ENCODE measurements at regions not wholly inside any gene's neighbourhood (a gene's known extent, or its start where the extent isn't known, plus 50 kb on each side); places are given as distances from the start of the nearest gene placed in this dataset.

- Histone ChIP-seq H3K4me1 (no peaks in the 10 kb centered on the region), H3K36me3 (no peaks in the 10 kb centered on the region), H3K27me3 (peaks cover 8% of the 10 kb centered on the region), H3K9me3 (no peaks in the 10 kb centered on the region), H3K4me3 (no peak overlapping the region), H3K27ac (no peak overlapping the region)
- TF ChIP-seq CTCF (IDR thresholded peaks at IDR 0.05) = no peak
- intact Hi-C loops (cut with DNase I) = no loop called here
- DNase-seq = no peak
- no peak for ATAC-seq
Measured at GRCh38 chr22:22128440-22128839, 116.1 kb upstream of the VPREB1 start.

DNA sequence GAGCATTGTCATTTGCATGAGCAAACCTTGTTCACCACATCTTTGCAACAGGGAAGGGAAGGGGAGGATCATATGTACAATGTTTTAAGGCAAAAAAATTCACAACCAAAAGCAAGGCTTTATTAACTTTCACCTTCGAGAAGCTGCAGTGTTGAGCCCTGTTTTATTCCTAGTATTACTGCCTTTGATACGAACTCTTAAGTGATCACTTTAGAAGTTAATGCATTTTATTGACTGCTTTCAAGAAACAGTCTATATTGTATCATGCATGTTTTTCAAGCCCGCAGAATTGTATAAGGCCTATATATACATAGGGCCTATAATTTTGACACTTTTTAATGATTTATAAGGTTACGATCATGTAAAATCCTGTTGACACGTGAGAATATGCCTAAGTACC lies 117.5 kb upstream of the VPREB1 start:
- intact Hi-C loops (cut with DNase I) = no loop called here
- TF ChIP-seq CTCF (IDR thresholded peaks at IDR 0.05) = no peak
- Histone ChIP-seq H3K36me3 (no peaks in the 10 kb centered on the region), H3K4me3 (no peak overlapping the region), H3K9me3 (no peaks in the 10 kb centered on the region), H3K27me3 (peaks cover 8% of the 10 kb centered on the region), H3K4me1 (no peaks in the 10 kb centered on the region), H3K27ac (no peak overlapping the region)
- DNase-seq (no peak), ATAC-seq (no peak)

- Histone ChIP-seq H3K4me3 (no peak overlapping the region), H3K27ac (no peak overlapping the region), H3K4me1 (no peaks in the 10 kb centered on the region), H3K27me3 (peaks cover 11% of the 10 kb centered on the region), H3K36me3 (no peaks in the 10 kb centered on the region), H3K9me3 (no peaks in the 10 kb centered on the region)
- TF ChIP-seq CTCF (IDR thresholded peaks at IDR 0.05) = no peak
- DNase-seq (no peak), ATAC-seq (no peak)
- intact Hi-C loops (cut with DNase I) = no loop called here
Measured at GRCh38 chr22:22125579-22126468, 118.8 kb upstream of the VPREB1 start.

DNA sequence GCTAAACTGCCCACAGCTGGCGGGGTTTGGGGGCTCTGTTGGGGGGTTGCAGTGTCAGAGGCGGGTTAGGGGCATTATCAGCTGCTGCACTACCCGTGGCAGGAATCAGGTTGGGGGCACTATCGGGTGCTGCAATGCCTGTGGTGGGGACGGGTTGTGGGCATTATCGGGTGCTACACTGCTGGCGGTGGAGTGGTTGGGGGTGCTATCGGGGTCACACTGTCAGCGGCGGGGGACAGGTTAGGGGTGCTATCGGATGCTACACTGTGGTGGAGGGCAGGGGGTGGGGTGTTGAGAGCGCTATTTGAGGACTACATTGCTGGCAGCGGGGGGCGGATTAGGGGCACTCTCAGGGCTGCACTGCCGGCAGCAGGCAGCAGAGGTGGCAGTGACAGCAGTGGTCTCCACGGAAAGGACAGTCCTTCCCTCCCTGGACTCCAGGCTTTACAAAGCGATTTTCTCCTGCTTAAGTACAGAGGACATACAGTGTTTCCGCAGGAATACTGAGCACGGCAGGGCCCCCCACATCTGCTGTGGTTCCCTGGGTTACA lies 119.5 kb upstream of the VPREB1 start:
- H3K4me3 ChIP-seq = no peak overlapping the region
- H3K27ac ChIP-seq = no peak overlapping the region
- ATAC-seq (no peak), DNase-seq (no peak)
- H3K9me3 ChIP-seq = no peaks in the 10 kb centered on the region
- intact Hi-C loops (cut with DNase I) = no loop called here
- no peaks in the 10 kb centered on the region for H3K36me3 ChIP-seq
- TF ChIP-seq CTCF (IDR thresholded peaks at IDR 0.05) = no peak
- peaks cover 12% of the 10 kb centered on the region for H3K27me3 ChIP-seq
- H3K4me1 ChIP-seq = no peaks in the 10 kb centered on the region

GRCh38 chr22:22124374-22124773 lies 120.2 kb upstream of the VPREB1 start:
- Histone ChIP-seq H3K9me3 (no peaks in the 10 kb centered on the region), H3K4me1 (no peaks in the 10 kb centered on the region), H3K4me3 (no peak overlapping the region), H3K27me3 (peaks cover 16% of the 10 kb centered on the region), H3K27ac (no peak overlapping the region), H3K36me3 (no peaks in the 10 kb centered on the region)
- intact Hi-C loops (cut with DNase I) = no loop called here
- ATAC-seq = no peak
- TF ChIP-seq CTCF (IDR thresholded peaks at IDR 0.05) = no peak
- no peak for DNase-seq

Data from upper lobe of right lung (tissue), 1 donor.